NCI-H2029 treated with DMSO at 0.1 percent for 48 hours (cell line): ENCODE measurements at regions not wholly inside any gene's neighbourhood (a gene's known extent, or its start where the extent isn't known, plus 50 kb on each side); places are given as distances from the start of the nearest gene placed in this dataset.
"Not testable (repeated sequence)": the region's sequence is repeated elsewhere in the genome, so short reads cannot be mapped to it uniquely, and the experiment has no call there.

ENCODE experiments used
- DNase-seq: peaks from one replicate; lab custom pipeline; 2025; lab: John Stamatoyannopoulos, UW

DNA sequence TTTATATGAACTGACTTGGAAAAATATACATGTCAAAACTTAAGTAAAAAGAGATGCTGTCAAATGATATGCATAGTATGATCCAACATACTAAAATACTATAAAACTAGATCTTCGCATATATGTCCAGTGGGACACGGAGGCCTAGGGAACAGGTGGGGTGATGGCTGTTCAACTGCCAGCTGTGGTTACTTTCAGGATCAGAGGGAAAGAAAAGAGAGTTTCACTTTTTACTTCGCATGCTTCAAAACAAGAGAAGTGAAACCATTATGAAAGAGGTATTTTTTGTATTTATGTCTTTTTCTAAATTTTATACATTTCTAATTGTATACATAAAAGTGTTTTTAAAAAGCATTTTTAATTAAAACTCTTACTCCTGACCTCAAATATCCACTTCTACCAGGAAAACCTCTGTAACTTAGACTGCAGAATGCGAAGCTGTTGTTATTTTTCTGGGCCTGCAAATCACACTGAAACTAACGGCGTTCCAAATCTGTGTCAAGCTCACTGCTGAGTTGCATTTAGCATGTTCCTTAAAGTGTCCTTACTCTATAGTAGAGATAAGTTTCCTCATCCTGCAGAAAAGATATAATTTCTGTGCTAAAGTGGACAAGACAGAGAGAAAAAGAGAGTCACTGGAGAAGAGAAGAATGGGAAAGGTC, 97.8 kb upstream of the SLC35G4 start:
- DNase-seq: no peak

DNA sequence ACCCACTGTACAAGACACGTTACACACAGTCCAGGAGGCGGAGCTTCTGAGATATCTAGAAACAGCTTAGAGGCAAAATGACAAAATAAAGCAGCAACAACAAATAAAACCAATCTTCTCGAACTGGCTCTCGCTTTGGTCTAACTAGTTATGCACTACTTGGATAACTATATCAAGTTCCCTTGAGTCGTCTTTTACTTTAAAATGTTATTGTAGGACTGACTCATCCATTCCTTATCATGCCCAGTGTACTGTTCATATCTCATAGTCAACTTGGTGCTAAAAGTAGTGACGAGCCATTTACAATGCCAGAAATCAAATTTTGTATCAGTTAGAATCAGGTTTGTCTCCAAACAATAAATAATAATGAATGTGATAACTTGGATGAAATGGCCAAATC, 102.5 kb upstream of the SLC35G4 start:
- no peak for DNase-seq

DNA sequence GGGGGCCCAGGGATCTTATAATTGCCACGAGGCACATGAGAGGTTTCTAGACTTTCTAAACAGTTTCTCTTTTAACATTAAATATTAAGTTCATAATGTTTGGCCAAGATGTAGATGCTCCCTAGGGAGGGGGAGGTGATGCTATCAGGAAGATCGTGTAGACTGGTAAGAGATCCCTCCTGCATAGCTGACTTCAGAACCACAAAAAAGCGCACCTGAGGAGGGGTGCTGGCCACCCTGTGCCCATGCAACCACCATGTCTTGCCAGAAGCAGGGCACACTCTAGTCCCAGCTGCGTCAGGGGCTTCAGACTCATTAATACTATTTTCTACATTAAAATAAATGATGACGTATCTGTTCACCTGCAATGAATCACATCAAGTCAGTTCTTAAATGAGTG, 103.4 kb upstream of the SLC35G4 start:
- no peak for DNase-seq

DNA sequence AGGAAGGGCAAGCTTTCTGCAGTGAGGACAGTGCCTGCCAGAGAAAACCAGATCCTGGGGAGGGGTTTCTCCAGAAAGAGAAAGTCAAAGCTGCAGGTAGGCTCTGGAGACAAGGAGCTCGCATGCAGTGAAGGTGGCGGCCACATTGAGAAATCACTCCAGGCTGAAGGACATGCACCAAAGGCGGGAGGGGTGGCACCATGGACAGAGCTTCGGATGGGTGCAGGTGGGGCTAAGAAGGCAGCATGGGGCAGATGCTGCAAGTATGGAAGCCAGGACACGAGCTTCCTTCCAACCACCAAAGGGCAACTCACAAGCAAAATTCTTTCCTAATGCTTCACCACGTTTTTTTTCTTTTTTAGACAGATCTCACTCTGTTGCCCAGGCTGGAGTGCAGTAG, 104.4 kb upstream of the SLC35G4 start:
- no peak for DNase-seq

DNA sequence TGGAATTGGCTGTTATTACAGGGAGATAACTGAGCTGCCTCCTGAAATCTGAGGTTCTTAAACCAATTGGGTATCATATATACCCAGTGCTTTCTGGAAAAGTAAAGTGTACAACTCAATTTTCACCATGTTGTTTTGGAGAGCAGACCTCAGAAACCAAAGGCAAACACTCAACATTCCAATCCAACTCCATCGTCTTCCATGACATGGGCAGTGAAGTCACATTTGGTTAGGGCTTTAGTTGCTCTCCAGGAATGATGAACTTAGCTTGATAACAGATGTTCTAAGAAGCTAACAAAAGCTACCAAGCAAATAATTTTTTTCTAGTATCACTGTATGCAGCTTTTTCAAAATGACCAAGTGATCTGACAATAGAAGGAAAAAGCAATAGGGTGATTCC, 107.0 kb upstream of the SLC35G4 start:
- no peak for DNase-seq

DNA sequence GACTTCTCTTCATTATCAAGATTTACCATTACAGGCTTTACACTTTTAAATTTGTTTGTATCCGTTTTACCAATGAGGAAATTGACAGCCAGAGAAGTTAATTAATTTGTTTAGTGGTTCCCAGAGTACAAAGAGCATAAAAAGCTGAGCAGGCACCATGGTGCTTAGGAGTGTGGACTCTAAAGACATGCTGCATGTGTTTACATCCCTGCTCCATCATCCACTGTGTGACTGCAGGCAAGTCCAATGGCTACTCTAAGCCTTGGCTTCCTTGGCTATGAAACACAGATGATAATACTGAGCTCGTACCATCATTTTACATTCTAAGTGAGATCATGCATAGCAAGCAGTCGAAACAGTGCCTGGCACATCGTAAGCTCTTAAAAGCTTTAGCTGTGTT, 108.0 kb upstream of the SLC35G4 start:
- no peak for DNase-seq

DNA sequence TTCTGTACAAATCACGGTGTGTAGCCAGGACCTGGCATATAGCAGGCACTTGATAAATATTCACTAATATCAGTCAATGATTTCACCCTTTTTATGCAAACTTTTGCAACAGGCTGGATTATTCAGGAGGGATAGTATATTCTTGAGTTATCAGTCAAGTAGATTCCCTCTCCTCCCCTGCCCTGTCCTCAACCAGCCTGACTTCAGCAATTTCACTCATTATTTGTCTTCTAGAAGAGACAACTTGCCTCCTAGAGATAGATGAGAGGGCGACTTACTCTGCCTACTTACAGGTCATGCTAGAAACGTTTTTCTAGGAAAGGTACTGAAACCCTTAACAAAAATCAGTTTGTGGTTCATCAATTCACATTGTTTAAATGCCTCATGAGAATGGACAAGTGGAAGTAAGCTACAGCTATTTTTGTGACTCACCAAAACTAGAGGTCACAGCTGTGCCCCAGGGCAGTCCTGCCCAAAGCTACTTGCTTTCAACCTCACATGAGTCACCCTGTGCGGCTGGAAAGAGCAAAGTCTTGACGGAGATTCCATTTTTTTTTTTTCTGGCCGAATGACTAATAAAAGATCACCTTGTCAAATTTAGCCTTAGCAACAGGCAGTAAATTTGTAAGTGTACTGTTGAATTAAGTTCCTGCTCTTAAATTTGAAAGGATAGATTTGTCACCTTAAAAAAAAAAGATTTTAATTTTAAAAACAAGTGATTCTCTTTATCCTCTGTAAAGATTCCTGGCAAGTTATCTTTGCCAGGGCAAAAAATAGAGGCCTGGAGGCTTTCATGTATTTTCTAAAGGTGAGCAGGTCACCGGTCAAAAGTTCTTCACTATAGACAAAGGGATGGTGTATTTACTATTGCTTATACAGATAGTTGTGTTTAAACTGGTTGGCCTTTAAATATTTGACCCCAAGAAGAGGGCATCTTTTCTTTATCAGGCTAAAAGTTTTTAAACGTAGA, 109.0 kb upstream of the SLC35G4 start:
- DNase-seq: no peak

DNA sequence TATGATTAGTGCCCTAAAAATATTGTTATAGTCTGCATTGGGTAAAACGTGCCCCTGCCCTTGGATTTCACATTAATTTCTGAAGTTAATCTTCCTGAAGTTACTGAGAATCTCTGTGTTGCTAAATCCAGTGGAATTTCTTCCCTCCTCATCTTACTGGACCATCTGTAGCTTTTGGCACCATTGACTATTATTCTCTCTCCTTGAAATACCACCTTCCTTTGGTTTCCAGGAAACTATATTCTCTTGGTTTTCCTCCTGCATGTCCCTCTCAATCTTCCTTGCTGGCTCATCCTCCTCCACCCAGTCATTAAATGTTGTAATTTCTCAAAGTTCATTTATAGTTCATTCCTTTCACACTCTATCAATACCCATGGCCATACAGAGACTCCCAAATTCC, 110.6 kb upstream of the SLC35G4 start:
- no peak for DNase-seq

DNA sequence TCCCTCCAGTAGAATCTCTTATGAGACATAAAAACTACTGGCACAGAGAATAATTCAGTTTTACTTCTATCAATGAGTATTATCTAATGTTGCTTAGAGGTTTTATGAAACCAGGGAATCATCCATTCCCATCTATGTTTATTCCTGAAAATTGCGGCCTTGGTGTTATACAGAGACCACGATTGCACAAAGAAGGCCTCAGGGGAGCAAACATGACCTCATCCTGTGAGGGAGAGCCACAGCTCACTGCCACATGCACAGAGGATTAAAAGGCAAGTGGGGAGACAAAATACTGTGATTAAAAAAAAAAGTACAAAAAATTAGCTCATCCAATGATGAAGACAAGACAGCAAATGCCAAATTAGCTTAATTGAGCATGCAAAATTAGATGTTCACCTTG, 111.8 kb upstream of the SLC35G4 start:
- no peak for DNase-seq

DNA sequence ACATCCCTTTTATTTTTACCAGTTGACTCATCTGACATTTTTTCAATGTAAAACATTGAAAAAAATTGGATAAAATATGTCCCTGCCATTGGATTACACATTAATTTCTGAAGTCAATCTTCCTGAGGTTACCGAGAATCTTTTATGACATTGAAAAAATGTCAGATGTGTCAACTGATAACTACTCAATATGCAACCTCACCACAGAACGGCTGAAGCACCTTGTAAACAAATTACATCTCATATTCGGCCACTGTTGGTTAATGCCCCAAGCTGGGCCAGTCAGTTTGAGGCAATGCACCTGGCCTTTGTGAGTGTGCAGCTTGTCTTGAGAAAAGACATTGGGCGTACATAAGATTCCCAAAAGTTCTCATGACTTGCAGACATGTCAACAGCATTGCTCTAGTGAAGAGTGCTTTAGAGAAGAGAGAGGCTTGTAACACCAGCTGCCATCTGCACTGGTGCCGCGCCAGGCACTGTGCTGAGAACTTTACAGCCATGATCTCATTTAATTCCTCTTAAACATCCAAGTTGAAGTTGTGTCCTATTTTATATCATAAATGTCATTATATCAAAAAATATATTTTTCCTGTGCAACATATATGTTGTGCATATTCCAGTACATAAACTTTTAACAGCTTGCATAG, 112.7 kb upstream of the SLC35G4 start:
- DNase-seq: no peak

DNA sequence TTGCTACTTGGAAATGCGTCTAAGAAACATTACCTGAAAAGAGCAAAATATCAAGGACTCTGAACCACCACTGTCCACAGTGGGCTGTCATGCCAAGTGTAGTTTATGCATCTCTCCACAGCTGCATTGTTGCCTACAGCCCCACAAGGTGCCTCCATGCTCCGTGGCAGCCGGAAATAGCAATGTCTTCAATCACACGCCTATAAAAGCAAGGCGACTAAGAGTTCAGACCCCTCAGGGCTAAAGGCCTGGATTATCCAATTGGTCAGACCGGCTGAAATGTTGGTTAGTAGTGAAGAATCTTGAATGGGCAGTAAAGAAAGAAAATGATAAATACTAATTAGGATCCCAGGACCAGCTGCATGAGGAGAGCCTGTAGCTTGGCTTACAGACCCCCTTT, 114.0 kb upstream of the SLC35G4 start:
- DNase-seq: no peak

DNA sequence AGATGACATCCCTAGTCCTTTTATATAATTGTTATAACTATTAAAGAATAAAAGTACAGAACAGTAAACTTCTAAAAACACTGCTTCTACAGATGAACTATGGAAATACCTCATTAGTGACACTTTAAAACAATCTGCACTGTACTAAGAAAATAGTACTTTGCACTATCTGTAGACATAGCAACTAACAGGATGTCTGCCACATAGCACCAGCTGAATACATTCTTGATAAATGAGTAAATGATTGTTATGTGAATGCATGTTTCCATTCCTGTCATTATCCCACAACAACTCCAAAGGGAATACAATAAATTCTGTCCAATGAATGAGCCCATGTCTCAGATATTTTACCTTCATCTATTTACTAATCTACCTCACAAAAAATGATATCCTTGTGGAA, 115.3 kb upstream of the SLC35G4 start:
- DNase-seq: no peak

DNA sequence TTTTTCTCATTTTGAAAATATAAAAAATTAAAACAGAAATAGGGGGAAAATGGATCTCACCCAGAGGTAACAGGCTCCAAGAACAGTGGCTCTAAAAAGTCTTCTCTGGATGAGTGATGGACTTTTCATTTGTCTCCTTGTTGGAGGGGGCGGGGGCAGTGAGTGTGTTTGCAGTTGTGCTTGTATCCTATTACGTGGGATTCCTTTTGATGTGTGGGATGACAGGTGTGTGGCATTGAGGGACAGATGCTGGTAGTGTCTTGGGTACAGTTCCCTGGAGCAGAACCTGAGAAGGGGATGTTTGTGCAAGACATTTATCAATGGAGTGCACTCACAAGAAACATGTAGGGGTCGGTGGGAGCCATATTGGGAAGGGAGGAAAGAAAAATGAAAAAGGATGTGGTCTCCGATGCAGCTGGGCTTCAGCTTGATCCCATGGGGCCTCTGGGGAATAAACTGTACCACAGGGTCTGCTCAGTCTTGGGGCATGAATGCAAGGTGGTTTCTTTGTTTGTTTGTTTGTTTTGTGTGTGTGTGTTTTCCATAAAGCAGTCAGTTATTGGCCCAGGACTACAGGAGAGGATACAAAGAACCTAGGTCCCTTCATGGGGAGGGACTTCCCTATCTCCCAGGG, 120.0 kb upstream of the SLC35G4 start:
- DNase-seq: no peak

DNA sequence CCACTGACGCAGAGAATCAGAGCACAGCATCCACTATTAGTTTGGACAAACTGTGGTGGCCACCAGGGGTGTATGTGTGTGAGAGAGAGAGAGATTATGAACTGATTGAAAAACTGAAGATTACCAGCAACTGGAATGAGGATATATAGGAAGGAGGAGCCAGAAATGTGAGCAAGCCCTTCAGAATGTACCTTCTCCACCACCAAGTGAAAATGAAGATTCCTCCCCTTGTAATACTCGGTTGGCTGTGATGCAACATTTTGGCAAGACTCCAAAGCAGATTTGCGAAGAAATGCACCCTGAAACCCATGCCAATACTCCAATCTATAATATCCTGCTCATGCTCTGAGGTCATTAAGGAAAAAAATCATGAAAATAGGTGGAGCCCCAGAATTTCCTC, 121.2 kb upstream of the SLC35G4 start:
- no peak for DNase-seq

DNA sequence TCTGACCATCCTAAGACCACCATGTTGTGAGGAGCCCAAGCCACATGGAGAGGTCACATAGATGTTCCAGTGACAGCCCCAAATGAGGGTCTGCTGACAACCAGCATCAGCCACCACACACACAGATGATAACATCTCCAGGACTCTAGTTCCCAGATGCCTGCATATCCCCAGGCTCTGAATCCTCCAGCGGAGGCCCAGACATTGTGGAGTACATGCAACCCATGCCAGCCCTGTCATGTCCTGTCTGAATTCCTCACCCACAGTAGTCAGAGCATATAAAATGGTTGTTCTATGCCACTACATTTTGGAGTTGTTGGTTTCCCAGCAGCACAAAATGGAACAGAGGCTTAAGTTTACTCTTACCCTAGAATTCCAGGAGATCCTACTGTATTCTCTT, 122.0 kb upstream of the SLC35G4 start:
- no peak for DNase-seq

DNA sequence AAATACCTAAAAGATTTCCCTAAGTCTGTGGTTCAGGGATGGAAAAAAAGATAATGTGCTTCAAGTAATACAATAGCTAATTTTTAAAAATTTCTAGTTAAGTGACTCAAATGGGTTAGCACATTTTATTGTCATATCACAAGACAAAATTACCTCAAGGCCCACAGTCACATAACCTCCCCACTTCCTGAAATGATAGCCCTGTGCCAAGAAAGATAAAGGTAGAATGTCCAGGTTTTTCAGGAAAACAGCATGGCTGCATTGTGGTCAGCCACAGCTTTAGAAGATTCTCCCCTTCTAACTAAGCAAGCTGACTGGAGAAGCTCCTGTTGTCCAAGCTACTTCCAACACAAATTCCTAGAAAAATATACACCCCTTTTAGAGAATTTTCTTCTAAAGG, 127.1 kb upstream of the SLC35G4 start:
- no peak for DNase-seq

DNA sequence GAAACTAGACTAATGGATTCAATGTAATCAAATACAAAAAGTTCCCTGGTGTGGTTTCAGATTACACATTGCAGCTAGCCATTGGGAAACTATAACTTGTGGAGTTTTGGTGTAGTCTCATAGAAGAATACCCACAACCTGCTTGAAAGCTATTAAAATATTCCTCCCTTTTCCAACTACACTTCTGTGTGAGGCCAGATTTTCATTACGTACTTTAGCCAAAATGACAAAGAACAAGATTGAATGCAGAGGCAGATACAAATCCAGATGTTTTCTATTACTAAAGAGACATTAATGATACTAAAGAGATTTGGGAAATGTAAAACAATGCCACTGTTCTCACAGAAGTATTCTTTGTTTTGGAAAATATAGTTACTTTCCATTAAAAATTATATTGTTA, 128.7 kb upstream of the SLC35G4 start:
- DNase-seq: no peak

DNA sequence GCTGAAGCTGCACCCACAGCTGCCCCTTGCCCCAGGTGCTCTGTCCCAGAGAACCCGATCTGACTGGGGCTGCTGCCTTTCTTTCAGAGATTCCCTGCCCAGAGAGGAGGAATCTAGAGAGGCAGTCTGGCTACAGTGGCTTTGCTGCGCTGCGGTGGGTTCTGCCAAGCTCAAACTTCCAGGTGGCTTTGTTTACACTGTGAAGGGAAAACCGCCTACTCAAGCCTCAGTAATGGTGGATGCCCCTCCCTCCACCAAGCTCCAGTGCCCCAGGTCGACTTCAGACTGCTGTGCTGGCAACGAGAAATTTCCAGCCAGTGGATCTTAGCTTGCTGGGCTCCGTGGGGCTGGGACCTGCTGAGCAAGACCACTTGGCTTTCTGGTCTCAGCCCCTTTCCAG, 130.4 kb upstream of the SLC35G4 start:
- DNase-seq: not testable (repeated sequence)

DNA sequence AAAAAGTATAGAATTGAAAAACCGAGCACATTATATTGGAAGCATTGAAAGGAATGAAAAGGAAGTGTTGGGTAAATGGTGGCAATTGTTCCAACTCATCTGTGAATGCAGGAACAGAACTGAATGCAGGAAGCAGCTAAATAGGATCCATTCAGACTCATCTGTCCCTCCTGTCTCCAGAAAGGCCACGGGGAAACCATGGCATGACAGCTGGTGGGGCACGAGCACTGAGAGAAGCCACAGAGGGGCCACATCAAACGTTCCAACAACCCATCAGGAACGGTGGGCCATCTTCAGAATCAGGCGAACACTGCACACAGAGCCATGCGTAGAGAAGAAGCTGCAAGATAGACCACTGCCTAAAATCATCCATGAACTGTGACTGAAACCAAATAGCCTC, 138.5 kb upstream of the SLC35G4 start:
- DNase-seq: no peak

DNA sequence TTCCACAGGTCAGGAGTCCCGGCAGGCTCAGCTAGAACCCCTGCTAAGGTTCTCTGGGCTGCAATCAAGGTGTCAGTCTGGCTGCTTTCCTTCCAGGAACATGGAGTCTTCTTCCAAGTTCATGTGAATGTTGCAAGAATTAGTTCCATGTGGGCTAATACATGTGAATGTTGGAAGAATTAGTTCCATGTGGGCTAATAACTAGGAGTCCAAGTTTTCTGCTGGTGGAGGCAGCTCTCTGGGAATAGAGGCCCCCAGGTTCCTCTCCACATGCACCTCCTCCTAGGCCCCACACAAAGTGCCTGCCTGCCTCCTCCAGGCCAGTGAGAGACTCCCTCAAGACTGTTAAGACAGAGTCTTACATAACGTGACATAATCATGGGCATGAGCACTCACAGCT, 140.8 kb upstream of the SLC35G4 start:
- no peak for DNase-seq

DNA sequence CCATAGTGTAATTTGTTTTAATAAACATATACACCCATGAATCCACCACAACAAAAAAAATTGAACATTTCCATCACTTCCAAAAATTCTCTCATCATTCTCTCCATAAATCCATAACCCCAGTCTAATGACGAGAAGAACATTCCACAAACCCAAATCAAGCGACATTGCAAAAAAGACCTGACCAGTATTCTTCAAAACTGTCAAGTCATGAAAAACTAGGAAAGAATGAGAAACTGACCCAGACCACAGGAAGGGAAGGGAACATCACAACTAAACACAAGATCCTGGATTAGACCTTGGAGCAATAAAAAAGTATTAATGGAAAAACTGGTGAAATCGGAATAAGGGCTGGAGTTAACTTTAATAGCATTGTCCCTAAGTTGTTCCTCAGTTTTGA, 141.3 kb upstream of the SLC35G4 start:
- DNase-seq: no peak

DNA sequence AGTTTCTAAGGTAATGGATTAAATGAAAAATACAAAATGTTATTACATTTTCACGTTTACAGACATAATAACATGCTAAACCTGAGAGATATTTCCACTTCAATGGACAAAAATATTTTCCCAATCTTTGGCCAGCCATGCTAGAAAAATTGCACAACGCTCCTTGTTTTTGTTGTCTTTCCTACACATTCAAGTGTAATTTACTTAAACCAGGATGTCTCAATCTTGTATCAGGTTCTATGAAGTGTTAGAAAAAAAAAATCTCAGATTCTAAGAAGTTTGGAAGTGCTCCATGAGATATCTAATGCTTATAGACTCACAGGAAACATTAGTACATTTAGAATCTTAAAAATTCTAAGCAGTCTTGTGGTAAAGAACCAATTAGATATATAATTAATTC, 141.8 kb upstream of the SLC35G4 start:
- no peak for DNase-seq

DNA sequence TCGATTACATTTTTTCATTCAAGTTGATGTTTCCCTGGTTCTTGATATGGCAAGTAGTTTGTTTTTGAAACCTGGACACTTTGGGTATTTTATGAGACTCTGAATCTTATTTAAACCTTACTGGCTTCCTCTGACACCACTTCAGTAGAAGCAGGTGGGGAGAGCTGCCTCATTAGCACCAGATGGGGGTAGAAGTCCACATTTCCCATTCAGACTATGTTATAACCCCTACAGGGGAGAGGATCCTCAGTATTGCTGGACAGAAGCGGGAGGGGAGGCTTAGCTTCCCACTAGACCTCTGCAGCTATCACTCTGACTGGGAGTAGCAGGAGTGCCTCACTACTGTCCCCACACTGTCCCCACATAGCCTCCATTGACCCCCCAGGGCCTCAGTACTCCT, 145.3 kb upstream of the SLC35G4 start:
- DNase-seq: no peak
